ENCODE measurements at regions not wholly inside any gene's neighbourhood (a gene's known extent, or its start where the extent isn't known, plus 50 kb on each side); places are given as distances from the start of the nearest gene placed in this dataset.

DNA sequence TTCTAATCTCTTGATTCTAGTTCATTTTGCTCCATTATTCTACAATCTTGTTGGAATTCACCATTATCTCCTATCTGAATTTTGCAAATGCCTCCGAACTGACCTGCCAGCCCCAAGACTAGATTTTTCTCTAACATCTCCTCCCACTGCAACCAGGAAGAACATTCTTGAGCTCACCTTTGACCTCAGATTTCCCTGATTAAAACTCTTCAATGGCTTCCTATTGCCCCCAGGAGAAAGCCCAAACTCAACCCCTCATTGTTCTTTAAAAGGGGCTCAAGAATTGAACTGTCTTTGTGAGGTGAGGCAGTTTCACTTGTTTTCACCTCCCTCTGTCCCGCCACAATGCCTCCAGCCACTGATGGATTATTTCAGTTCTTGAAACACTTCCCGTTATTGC, 784.6 kb upstream of the ZEB2 start:
- no peak for TF ChIP-seq POLR2A (IDR thresholded peaks at IDR 0.05)
- TF ChIP-seq CTCF (IDR thresholded peaks at IDR 0.05), result no peak
- no peaks in the 10 kb centered on the region for H3K27me3 ChIP-seq
- intact Hi-C loops (cut with DNase I), result no loop called here
- no peak overlapping the region for H3K27ac ChIP-seq
- no peaks in the 10 kb centered on the region for H3K9me3 ChIP-seq (replicated peaks in 1 of 3)
- 82 to 92% (median 85%) methylated on average over 3 of the region's 3 CpGs for WGBS, 4 donors
- no peaks in the 10 kb centered on the region for H3K36me3 ChIP-seq (replicated peaks in 1 of 2)
- H3K4me3 ChIP-seq, result no peak overlapping the region
- DNase-seq, result no peak
- H3K4me1 ChIP-seq (replicated peaks in 1 of 2), result no peaks in the 10 kb centered on the region

- TF ChIP-seq CTCF (IDR thresholded peaks at IDR 0.05) (no peak), POLR2A (IDR thresholded peaks at IDR 0.05) (no peak)
Measured at GRCh38 chr2:145303536-145303935, 783.6 kb upstream of the ZEB2 start.

GRCh38 chr2:145302886-145303285, 783.0 kb upstream of the ZEB2 start:
- intact Hi-C loops (cut with DNase I), result no loop called here
- no peak overlapping the region for H3K27ac ChIP-seq
- WGBS, 4 donors, result 80 to 87% (median 83%) methylated on average over 2 of the region's 2 CpGs
- no peaks in the 10 kb centered on the region for H3K27me3 ChIP-seq
- H3K4me1 ChIP-seq (replicated peaks in 1 of 2), result no peaks in the 10 kb centered on the region
- no peaks in the 10 kb centered on the region for H3K36me3 ChIP-seq (replicated peaks in 1 of 2)
- TF ChIP-seq POLR2A (IDR thresholded peaks at IDR 0.05) (no peak), CTCF (IDR thresholded peaks at IDR 0.05) (no peak)
- no peaks in the 10 kb centered on the region for H3K9me3 ChIP-seq (replicated peaks in 1 of 3)
- H3K4me3 ChIP-seq, result no peak overlapping the region
- DNase-seq, result no peak

More at GRCh38 chr2:145303536-145303935, 783.6 kb upstream of the ZEB2 start:
- intact Hi-C loops (cut with DNase I), result no loop called here
- no peak overlapping the region for H3K27ac ChIP-seq
- no peaks in the 10 kb centered on the region for H3K9me3 ChIP-seq (replicated peaks in 1 of 3)
- WGBS, 4 donors, result 71 to 90% (median 77%) methylated on average over 2 of the region's 2 CpGs
- DNase-seq, result no peak
- no peaks in the 10 kb centered on the region for H3K36me3 ChIP-seq (replicated peaks in 1 of 2)
- H3K4me3 ChIP-seq, result no peak overlapping the region
- no peaks in the 10 kb centered on the region for H3K4me1 ChIP-seq (replicated peaks in 1 of 2)
- no peaks in the 10 kb centered on the region for H3K27me3 ChIP-seq

GRCh38 chr2:145302451-145302850, 782.5 kb upstream of the ZEB2 start:
- intact Hi-C loops (cut with DNase I), result no loop called here
- no peaks in the 10 kb centered on the region for H3K27me3 ChIP-seq
- H3K4me3 ChIP-seq, result no peak overlapping the region
- H3K36me3 ChIP-seq (replicated peaks in 1 of 2), result no peaks in the 10 kb centered on the region
- H3K4me1 ChIP-seq (replicated peaks in 1 of 2), result no peaks in the 10 kb centered on the region
- no peak for DNase-seq
- no peaks in the 10 kb centered on the region for H3K9me3 ChIP-seq (replicated peaks in 1 of 3)
- 83 to 91% (median 84%) methylated on average over 3 of the region's 3 CpGs for WGBS, 4 donors
- H3K27ac ChIP-seq, result no peak overlapping the region
- TF ChIP-seq POLR2A (IDR thresholded peaks at IDR 0.05) (no peak), CTCF (IDR thresholded peaks at IDR 0.05) (no peak)
